Thoracic aorta (tissue), 2 donors: ENCODE measurements at regions not wholly inside any gene's neighbourhood (a gene's known extent, or its start where the extent isn't known, plus 50 kb on each side); places are given as distances from the start of the nearest gene placed in this dataset.

Experiments
- ATAC-seq: fragments of 150-250 bp; one replicate; pipeline ENCODE4 v1.8.0; 2017; ENCODE audit warnings: low read depth; ENCODE audit not compliant: insufficient number of reproducible peaks, low FRiP score
- DNase-seq: peaks from one replicate; pipeline ENCODE4 v3.0.0-alpha.2; 2020; ENCODE audit warnings: low spot score
- H3K27ac ChIP-seq, 2 donors: fragments of 200-600 bp; sonication (generic); 1 replicate in 1 of 2; 2 replicates in 1 of 2; pipeline ENCODE4 v1.5.1; 2016; ENCODE audit warnings: mild to moderate bottlenecking in 2 of 2, moderate library complexity in 2 of 2
- H3K27me3 ChIP-seq: fragments of 200-600 bp; sonication (generic); replicated peaks from 2 replicates; pipeline ENCODE4 v1.6.0; 2016; ENCODE audit warnings: mild to moderate bottlenecking; ENCODE audit not compliant: insufficient read depth
- H3K36me3 ChIP-seq: fragments of 200-600 bp; sonication (generic); one replicate; pipeline ENCODE4 v1.5.1; 2016
- H3K4me1 ChIP-seq, 2 donors: fragments of 200-600 bp; sonication (generic); 1 replicate in 1 of 2; 2 replicates in 1 of 2; pipeline versions ENCODE4 v1.5.1 to v1.6.0; 2016; ENCODE audit warnings: low read depth in 2 of 2, mild to moderate bottlenecking in 1 of 2; ENCODE audit not compliant: control insufficient read depth in 1 of 2
- H3K4me3 ChIP-seq: fragments of 200-600 bp; sonication (generic); 2 replicates; pipeline ENCODE4 v1.5.1; 2016; ENCODE audit warnings: mild to moderate bottlenecking
- H3K9me3 ChIP-seq: fragments of 200-600 bp; sonication (generic); 2 replicates; pipeline ENCODE4 v1.5.1; 2016
- TF ChIP-seq, protein P1 (sequence below): fragments of 200-600 bp; sonication (generic); IDR thresholded peaks from one replicate; pipeline ENCODE4 v1.5.1; 2019; ENCODE audit warnings: antibody characterized with exemption

DNA sequence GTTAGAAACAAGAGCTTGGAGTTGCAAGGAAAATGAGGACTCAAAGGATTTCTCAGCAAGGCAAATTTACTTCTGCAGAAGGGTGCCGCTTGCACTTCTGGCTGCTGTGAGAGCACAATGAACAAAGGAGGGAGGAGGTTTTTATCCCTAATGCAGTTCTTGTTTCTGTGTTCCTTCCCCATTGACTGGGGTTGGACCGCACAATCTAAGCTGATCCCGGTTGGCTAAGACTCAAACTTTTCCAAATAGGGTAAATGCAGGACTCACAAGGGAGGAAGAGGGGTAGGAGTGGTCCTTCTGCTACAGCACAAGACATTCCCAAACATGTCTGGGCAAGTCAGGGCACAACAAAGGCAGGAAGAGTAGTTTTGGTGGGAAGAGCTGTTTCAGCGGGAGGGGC lies 249.6 kb upstream of the MOCS1 start:
- Histone ChIP-seq H3K36me3 (no peaks in the 10 kb centered on the region), H3K27ac (no peak overlapping the region), H3K9me3 (peaks cover 7% of the 10 kb centered on the region), H3K27me3 (no peaks in the 10 kb centered on the region), H3K4me3 (no peak overlapping the region), H3K4me1 (no peaks in the 10 kb centered on the region)
- no peak for DNase-seq
- no peak for ATAC-seq
- TF ChIP-seq, protein P1, sequence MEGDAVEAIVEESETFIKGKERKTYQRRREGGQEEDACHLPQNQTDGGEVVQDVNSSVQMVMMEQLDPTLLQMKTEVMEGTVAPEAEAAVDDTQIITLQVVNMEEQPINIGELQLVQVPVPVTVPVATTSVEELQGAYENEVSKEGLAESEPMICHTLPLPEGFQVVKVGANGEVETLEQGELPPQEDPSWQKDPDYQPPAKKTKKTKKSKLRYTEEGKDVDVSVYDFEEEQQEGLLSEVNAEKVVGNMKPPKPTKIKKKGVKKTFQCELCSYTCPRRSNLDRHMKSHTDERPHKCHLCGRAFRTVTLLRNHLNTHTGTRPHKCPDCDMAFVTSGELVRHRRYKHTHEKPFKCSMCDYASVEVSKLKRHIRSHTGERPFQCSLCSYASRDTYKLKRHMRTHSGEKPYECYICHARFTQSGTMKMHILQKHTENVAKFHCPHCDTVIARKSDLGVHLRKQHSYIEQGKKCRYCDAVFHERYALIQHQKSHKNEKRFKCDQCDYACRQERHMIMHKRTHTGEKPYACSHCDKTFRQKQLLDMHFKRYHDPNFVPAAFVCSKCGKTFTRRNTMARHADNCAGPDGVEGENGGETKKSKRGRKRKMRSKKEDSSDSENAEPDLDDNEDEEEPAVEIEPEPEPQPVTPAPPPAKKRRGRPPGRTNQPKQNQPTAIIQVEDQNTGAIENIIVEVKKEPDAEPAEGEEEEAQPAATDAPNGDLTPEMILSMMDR, result no peak

DNA sequence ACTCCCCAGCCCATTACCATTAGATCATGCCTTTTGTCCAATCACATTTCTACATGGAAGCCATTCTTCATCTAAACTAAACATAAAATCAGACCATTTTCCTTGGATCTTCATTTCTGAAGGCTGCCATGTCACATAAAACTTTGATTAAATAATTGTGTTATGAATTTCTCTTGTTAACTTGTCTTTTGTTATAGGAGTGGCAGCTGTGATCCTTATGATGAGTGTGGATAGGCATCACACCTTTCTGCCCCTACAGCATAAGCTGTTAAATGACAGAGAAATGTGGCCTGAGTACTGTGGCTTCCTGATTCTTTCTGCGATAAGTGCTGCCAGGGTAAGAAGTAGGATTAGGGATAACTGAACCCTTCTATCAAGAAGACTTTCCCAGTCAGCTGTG lies 247.1 kb upstream of the MOCS1 start:
- Histone ChIP-seq H3K36me3 (no peaks in the 10 kb centered on the region), H3K9me3 (peaks cover 7% of the 10 kb centered on the region), H3K27me3 (no peaks in the 10 kb centered on the region), H3K4me3 (no peak overlapping the region), H3K27ac (no peak overlapping the region), H3K4me1 (no peaks in the 10 kb centered on the region)
- ATAC-seq, result no peak
- TF ChIP-seq, protein P1, result no peak
- no peak for DNase-seq

DNA sequence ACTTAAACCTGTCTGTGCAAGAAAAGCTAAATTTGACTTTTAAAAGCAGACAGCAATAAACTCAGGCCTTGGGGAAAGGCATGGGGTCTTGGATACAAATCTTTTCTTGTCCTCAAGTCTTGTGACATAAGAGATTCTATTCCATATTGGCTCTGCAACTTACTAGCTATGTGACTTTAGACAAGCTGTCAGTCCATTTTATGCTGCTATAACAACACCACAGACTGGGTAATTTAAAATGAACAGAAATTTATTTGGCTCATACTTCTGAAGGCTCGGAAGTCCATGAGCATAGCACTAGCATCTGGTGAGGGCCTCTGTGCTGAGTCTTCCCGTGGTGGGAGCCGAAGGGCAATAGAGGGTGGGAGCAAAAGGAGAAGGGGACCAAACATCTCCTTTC lies 246.0 kb upstream of the MOCS1 start:
- DNase-seq (no peak), ATAC-seq (no peak)
- TF ChIP-seq, protein P1, result no peak
- Histone ChIP-seq H3K36me3 (no peaks in the 10 kb centered on the region), H3K4me3 (no peak overlapping the region), H3K9me3 (peaks cover 7% of the 10 kb centered on the region), H3K4me1 (no peaks in the 10 kb centered on the region), H3K27ac (no peak overlapping the region), H3K27me3 (no peaks in the 10 kb centered on the region)

DNA sequence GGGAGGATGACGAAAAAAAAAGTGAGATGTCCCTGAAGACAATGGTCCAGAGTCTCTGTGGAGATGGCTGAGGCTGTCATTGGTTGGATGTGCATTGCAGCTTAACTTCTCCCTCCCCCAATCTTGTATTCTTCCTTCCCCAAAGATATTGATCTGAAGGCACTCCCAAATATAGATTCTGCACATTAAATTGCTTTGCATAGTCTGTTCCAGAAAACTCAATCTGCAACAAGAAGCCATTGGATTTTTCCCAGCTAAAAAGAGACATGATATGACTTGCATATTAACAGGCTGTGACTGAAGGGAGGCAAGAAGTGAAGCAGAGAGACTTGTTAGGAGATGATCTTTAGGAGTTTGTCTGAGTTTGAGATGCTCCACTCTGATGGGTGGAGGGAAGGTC lies 245.2 kb upstream of the MOCS1 start:
- Histone ChIP-seq H3K36me3 (no peaks in the 10 kb centered on the region), H3K9me3 (peaks cover 7% of the 10 kb centered on the region), H3K27ac (no peak overlapping the region), H3K4me3 (no peak overlapping the region), H3K27me3 (no peaks in the 10 kb centered on the region), H3K4me1 (no peaks in the 10 kb centered on the region)
- no peak for DNase-seq
- TF ChIP-seq, protein P1, result no peak
- no peak for ATAC-seq

DNA sequence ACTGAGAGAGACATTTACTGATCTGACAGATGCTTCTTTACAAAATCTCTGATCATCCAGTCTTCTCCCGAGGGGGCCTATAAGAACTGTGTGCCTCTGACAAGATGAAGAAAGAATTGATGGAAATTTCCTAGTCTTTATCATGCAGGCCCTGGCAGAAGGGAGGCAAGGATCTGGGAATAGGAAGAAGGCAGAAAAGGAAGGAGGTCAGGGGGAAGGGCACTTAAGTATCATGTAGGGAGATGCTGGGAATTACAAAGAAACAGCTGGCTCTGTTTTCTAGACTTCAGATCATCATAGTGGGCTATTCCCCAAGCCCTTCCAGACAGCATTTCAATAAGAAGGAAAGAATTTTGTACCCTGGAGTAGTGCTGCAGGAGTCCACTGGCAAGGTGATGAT lies 243.3 kb upstream of the MOCS1 start:
- ATAC-seq, result no peak
- Histone ChIP-seq H3K9me3 (no peaks in the 10 kb centered on the region), H3K27me3 (no peaks in the 10 kb centered on the region), H3K4me1 (no peaks in the 10 kb centered on the region), H3K4me3 (no peak overlapping the region), H3K36me3 (no peaks in the 10 kb centered on the region), H3K27ac (no peak overlapping the region)
- no peak for DNase-seq
- TF ChIP-seq, protein P1, result no peak
